ENCODE measurements at regions not wholly inside any gene's neighbourhood (a gene's known extent, or its start where the extent isn't known, plus 50 kb on each side); places are given as distances from the start of the nearest gene placed in this dataset.

DNA sequence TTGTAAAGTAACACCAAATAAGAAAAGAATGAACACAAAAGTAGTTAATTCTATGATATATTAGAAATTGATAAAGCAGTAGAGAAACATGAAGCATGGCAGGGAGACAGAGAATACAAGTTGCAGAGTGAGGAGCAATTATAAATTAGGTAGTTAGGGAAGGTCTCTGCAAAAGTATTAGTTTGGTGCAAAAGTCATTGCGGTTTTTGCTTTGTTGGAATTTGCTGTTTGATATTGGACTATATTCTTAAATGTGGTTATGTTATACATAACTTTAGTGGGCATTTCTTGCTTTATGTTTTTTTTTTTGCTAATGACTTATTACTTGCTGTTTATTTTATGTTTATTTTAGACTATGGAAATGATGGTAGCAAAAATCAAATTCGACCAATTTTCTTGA is 402.2 kb downstream of the SFMBT2 start:
- in situ Hi-C loops (cut with MboI), result no loop called here
- WGBS, 2 experiments (ENCODE audit: low coverage in 1 of 2, low lambda C conversion rate in 2 of 2, missing lambda C conversion rate in 2 of 2), result 44 to 47% methylated on average over 2 of the region's 2 CpGs
- no peaks in the 10 kb centered on the region for H3F3A ChIP-seq (ENCODE audit: insufficient read depth)
- no peaks in the 10 kb centered on the region; the same call in 1 of the 2 replicates for H3K27me3 ChIP-seq (replicated peaks; ENCODE audit: insufficient read depth)
- H3K9me2 ChIP-seq (ENCODE audit: insufficient read depth), result no peaks in the 10 kb centered on the region
- no peak overlapping the region for H2AFZ ChIP-seq
- H3K4me3 ChIP-seq, result no peak overlapping the region
- TF ChIP-seq EZH2phosphoT487 (IDR thresholded peaks at IDR 0.05; ENCODE audit: insufficient read depth, low read depth) (no peak), EZH2 (IDR thresholded peaks at IDR 0.05; ENCODE audit: insufficient read depth, poor library complexity, severe bottlenecking) (no peak)
- no peaks in the 10 kb centered on the region for H3K4me1 ChIP-seq (ENCODE audit: insufficient read depth)
- H3K9me3 ChIP-seq (ENCODE audit: low read depth), result no peaks in the 10 kb centered on the region
- H3K4me2 ChIP-seq (ENCODE audit: unreplicated experiment), result no peak overlapping the region
- H3K36me3 ChIP-seq (ENCODE audit: low read depth), result no peaks in the 10 kb centered on the region
- H3K27ac ChIP-seq, result no peak overlapping the region
- H3K9ac ChIP-seq, result no peak overlapping the region
- H3K79me2 ChIP-seq (ENCODE audit: insufficient read depth), result no peaks in the 10 kb centered on the region
- H4K20me1 ChIP-seq (ENCODE audit: insufficient read depth), result no peaks in the 10 kb centered on the region
- DNase-seq, result no peak

DNA sequence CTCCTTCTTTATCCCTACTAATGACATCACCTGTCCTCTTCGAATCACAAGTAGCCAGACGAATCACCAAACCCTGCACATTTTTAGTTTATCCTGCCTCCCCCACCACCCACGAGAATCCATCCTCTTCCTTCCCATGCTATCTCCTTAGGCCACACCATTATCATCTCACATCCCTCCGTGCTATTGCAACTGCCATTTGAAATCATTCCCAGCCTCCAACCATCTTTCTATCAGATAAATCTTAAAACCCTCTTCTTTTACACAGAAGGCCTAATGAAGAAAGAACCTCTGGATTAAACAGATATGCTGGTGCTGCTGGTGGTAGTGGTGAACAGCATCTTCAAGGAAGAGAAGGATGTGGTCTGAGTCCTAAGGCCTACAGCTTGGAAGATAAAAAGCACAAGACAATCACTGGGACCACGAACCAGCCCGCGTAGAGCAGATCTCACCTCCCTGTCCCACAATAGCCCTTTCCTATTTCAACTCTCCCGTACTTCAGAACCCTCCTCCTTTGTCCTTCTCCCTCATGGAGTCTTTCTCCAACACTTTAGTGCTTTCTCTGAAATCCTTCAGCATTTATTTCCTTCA is 403.1 kb downstream of the SFMBT2 start:
- H3K4me3 ChIP-seq, result no peak overlapping the region

DNA sequence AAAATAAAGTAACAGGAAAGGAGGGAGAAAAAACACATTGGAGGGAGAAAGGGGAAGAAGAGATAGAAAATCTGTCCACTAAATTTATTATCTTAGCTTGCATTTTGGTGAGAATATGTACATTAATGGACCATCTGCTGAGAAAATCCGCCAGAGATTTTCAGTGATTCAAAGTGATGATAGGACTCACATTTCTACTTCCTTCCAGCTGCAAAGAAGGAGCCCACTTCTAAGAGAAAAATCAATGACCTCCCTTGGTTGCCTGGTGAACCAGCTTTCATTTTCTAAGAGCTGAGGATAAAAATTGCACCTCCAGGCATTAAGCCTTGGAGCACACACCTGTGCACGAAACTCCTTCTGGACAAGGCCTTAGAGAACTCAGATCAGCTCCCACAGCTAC is 404.3 kb downstream of the SFMBT2 start:
- H3K4me1 ChIP-seq (ENCODE audit: insufficient read depth), result no peaks in the 10 kb centered on the region
- H3K9me3 ChIP-seq (ENCODE audit: low read depth), result no peaks in the 10 kb centered on the region
- H3K27ac ChIP-seq, result no peak overlapping the region
- H3K9me2 ChIP-seq (ENCODE audit: insufficient read depth), result no peaks in the 10 kb centered on the region
- no peak overlapping the region for H2AFZ ChIP-seq
- no peaks in the 10 kb centered on the region for H4K20me1 ChIP-seq (ENCODE audit: insufficient read depth)
- in situ Hi-C loops (cut with MboI), result no loop called here
- no peaks in the 10 kb centered on the region for H3K36me3 ChIP-seq (ENCODE audit: low read depth)
- H3K27me3 ChIP-seq (replicated peaks; ENCODE audit: insufficient read depth), result no peaks in the 10 kb centered on the region
- H3K9ac ChIP-seq, result no peak overlapping the region
- no peak for TF ChIP-seq EZH2phosphoT487 (IDR thresholded peaks at IDR 0.05; ENCODE audit: insufficient read depth, low read depth)
- no peak for TF ChIP-seq EZH2 (IDR thresholded peaks at IDR 0.05; ENCODE audit: insufficient read depth, poor library complexity, severe bottlenecking)
- H3F3A ChIP-seq (ENCODE audit: insufficient read depth), result no peaks in the 10 kb centered on the region
- no peak overlapping the region for H3K4me2 ChIP-seq (ENCODE audit: unreplicated experiment)
- H3K4me3 ChIP-seq, result no peak overlapping the region
- WGBS, 2 experiments (ENCODE audit: low coverage in 1 of 2, low lambda C conversion rate in 2 of 2, missing lambda C conversion rate in 2 of 2), result 4 to 7% methylated on average over 2 of the region's 2 CpGs
- DNase-seq, result no peak
- H3K79me2 ChIP-seq (ENCODE audit: insufficient read depth), result no peaks in the 10 kb centered on the region

More for the DNA sequence above, 403.1 kb downstream of the SFMBT2 start:
- Histone ChIP-seq H2AFZ (no peak overlapping the region), H3F3A (ENCODE audit: insufficient read depth) (no peaks in the 10 kb centered on the region), H3K9me3 (ENCODE audit: low read depth) (no peaks in the 10 kb centered on the region), H4K20me1 (ENCODE audit: insufficient read depth) (no peaks in the 10 kb centered on the region), H3K4me1 (ENCODE audit: insufficient read depth) (no peaks in the 10 kb centered on the region), H3K4me2 (ENCODE audit: unreplicated experiment) (no peak overlapping the region), H3K9ac (no peak overlapping the region), H3K79me2 (ENCODE audit: insufficient read depth) (no peaks in the 10 kb centered on the region), H3K27me3 (replicated peaks; ENCODE audit: insufficient read depth) (no peaks in the 10 kb centered on the region; the same call in 1 of the 2 replicates), H3K9me2 (ENCODE audit: insufficient read depth) (no peaks in the 10 kb centered on the region), H3K27ac (no peak overlapping the region), H3K36me3 (ENCODE audit: low read depth) (no peaks in the 10 kb centered on the region)
- in situ Hi-C loops (cut with MboI), result no loop called here
- WGBS, 2 experiments (ENCODE audit: low coverage in 1 of 2, low lambda C conversion rate in 2 of 2, missing lambda C conversion rate in 2 of 2), result 39% methylated on average over 8 of the region's 8 CpGs
- no peak for DNase-seq
- TF ChIP-seq EZH2 (IDR thresholded peaks at IDR 0.05; ENCODE audit: insufficient read depth, poor library complexity, severe bottlenecking), result no peak
- TF ChIP-seq EZH2phosphoT487 (IDR thresholded peaks at IDR 0.05; ENCODE audit: insufficient read depth, low read depth), result no peak

DNA sequence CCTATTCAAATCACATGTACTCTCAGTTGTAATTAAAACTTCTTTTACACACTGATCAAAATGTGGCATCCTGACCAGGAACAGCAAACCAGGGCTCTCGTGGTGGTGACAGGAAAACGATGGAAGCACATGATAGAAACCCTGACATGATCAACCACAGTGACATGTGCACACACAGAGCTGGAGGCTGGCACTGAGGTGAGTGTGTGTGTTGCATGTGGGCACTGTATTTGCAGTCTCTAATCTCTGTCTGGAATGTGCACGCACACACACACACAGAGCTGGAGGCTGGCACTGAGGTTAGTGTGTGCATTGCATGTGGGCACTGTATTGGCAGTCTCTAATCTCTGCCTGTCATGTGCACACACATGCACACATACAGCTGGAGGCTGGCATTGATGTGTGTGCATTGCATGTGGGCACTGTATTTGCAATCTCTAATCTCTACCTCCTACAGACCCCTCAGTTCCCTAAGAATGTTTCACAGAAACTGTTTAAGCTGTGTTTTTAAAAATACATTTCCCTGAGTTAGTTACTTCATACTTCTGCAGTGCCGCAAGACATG is 406.9 kb downstream of the SFMBT2 start:
- H3K9ac ChIP-seq, result no peak overlapping the region
- H3K36me3 ChIP-seq (ENCODE audit: low read depth), result no peaks in the 10 kb centered on the region
- in situ Hi-C loops (cut with MboI), result no loop called here
- H2AFZ ChIP-seq, result no peak overlapping the region
- H4K20me1 ChIP-seq (ENCODE audit: insufficient read depth), result no peaks in the 10 kb centered on the region
- no peaks in the 10 kb centered on the region for H3K27me3 ChIP-seq (replicated peaks; ENCODE audit: insufficient read depth)
- WGBS, 2 experiments (ENCODE audit: low coverage in 1 of 2, low lambda C conversion rate in 2 of 2, missing lambda C conversion rate in 2 of 2), result 18 to 24% methylated on average over 4 of the region's 4 CpGs
- no peak for DNase-seq
- H3K27ac ChIP-seq, result no peak overlapping the region
- no peaks in the 10 kb centered on the region for H3F3A ChIP-seq (ENCODE audit: insufficient read depth)
- H3K4me1 ChIP-seq (ENCODE audit: insufficient read depth), result no peaks in the 10 kb centered on the region
- H3K9me2 ChIP-seq (ENCODE audit: insufficient read depth), result no peaks in the 10 kb centered on the region
- no peak overlapping the region for H3K4me2 ChIP-seq (ENCODE audit: unreplicated experiment)
- H3K9me3 ChIP-seq (ENCODE audit: low read depth), result no peaks in the 10 kb centered on the region
- TF ChIP-seq EZH2 (IDR thresholded peaks at IDR 0.05; ENCODE audit: insufficient read depth, poor library complexity, severe bottlenecking) (no peak), EZH2phosphoT487 (IDR thresholded peaks at IDR 0.05; ENCODE audit: insufficient read depth, low read depth) (no peak)
- no peaks in the 10 kb centered on the region for H3K79me2 ChIP-seq (ENCODE audit: insufficient read depth)
- no peak overlapping the region for H3K4me3 ChIP-seq
